Hematopoietic multipotent progenitor cell treated with erythropoietin and hydrocortisone succinate and interleukin-3 and kit ligand, for 8 days (in vitro differentiated cells): ENCODE measurements at regions not wholly inside any gene's neighbourhood (a gene's known extent, or its start where the extent isn't known, plus 50 kb on each side); places are given as distances from the start of the nearest gene placed in this dataset.
"Not testable (repeated sequence)": the region's sequence is repeated elsewhere in the genome, so short reads cannot be mapped to it uniquely, and the experiment has no call there.

ENCODE experiments used
- DNase-seq: peaks from one replicate; pipeline ENCODE4 v3.0.0-alpha.2; 2015

DNA sequence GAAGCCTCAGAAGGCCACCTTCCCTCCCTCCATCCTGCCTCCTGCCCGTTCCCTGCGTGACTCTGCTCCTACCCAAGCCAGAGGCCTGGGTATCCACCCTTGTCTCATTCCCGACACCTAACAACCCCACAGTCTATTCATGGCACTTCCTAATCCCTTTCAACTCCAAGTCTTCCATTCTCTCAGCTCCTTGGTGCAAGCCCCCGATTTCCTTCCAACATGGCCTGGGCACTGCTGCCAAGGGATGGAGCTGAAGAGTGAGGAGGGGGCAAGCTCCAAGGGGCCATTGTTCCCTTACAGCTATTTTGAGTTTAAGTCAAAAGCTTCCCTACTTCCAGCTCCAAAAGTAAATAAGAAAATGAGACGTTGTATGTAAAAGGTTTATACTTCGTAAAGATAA, 84.8 kb upstream of the ASB18 start:
- DNase-seq, result no peak

DNA sequence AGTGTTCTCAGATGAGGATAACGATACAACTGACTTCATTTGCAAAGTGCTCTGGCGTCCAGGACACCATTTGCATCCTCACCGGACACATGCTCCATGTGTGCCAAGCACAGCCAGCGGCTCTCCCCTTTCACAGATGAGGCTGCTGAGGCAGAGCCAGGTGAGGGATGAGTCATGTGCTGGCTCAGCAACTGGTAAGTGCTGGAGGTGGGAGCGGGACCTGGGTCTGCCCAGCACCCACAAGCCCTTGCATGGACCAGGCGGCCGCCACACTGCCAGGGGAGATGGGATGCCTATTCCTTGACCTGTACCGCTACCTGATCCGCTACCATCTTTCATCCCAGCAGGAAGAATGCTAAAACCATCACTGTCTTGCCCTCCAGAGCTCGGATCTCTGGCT, 86.2 kb upstream of the ASB18 start:
- no peak for DNase-seq

DNA sequence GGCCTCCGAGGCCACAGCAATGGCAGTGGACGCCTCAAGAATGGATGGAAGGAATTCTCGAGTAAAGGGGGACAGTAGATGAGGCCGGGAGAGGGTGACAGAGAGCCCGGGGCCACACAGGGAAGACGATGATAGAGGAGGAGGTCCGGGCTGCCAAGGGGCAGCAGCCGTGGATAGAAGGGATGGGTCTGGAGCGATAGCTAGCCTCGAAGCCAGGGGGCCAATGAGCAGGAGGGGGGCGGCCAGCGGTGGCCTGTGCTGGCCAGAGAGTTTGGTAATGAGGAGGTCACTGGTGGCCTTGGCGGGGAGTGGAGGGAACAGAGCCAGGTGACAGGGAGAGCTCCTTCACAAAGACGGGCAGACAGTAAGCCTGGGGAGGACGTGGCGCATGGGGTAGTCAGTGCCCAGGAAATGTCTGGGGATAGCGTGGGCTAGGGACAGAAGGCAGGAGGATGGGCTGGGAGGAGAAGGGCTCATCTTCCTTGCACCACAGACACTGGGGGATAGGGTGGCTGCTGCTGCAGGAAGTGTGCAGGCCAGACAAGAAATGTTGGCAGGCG, 87.8 kb upstream of the ASB18 start:
- DNase-seq, result no peak

DNA sequence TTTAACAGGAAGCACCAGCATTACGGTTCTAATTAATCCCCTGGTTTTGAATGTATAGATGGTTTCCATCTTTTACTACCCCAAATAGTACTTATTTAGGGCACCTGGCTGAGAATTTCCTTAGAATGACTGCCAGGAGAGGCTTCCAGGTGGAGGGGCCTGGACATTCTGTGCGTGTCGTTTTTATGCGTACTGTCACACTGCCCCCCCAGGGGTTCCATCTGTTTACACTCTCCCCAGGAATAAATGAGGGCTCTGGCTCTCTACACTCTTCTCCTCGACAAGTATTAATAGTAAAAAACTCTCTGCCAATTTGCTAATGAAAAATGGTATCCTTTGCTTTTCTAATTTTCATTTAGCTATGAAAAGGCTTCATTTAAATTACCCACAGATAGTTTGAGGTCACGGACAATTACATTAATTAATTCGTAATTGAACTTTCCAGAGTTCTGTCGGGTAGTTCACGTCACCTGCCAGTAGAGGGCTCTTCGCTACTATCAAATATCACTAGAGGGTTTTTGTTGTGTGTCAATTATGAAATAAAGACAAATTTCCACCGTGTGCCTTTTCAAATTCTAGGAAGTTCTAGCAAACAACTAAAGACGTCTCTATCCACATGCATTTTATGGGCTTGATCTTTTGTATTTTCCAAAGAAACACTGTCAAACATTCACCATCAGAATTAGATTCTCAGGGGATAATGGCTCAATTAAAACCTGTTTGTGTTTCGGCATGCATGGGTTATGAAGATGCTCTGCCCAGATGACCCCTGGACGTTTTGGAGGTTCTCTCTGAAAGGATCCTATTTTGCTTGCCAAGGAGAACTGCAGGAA, 88.8 kb upstream of the ASB18 start:
- DNase-seq, result peak; percentile 32

DNA sequence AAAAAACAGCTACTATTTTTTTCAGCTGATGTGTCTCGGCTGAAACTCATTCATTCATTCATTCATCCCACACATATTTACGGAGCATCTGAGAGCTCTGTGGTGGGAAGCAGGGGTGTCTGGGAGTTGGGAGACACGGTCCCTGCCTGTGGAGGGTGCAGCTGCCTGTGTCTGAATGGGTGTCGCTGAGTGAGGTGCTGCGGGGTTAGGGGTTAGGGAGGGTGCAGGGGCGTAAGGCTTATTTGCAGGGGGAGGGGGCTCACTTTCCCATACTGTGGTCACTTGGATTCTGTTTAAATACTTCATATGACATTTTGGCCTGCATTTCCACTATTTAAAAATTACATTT, 89.4 kb upstream of the ASB18 start:
- DNase-seq, result no peak

DNA sequence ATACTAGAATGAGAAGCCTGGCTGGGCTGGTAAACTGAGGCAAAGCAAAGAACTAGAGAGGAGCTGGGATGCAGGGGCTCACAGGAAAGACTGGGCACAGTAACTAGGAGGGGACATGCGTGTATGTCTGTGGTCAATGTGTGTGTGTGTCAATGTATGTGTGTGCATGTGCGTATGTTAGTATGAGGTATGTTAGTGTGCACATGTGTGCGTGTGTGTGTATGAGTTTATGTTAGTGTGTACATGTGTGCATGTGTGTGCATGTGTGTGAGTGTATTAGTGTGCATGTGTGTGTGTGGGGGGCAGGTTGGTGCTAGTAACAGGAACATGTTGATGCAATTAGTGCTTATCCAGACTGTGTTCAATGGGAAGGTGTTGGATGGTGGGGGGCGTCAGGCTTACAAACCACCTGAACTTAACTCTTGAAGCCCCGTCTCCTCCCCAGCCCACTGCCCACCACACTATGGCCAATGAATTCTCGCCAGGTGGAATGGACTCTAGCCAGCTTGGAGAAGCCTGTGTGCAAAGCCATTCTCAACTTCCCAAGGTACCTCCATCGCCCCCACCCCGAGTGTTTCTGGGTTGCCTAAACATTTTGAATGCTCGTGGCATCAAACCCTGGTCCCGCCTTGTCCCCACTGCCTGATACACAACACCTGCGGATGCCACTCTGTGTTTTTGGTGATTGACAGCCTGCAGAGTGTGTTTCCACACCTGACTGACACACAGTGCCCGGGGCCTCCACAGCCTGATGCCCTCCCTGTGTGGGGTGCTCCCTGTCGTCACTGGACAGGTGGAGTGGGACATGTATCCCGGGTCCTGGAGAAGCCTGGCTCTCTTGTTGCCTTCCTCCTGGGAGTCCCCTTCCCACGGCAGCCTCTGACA, 90.1 kb upstream of the ASB18 start:
- DNase-seq, result no peak

DNA sequence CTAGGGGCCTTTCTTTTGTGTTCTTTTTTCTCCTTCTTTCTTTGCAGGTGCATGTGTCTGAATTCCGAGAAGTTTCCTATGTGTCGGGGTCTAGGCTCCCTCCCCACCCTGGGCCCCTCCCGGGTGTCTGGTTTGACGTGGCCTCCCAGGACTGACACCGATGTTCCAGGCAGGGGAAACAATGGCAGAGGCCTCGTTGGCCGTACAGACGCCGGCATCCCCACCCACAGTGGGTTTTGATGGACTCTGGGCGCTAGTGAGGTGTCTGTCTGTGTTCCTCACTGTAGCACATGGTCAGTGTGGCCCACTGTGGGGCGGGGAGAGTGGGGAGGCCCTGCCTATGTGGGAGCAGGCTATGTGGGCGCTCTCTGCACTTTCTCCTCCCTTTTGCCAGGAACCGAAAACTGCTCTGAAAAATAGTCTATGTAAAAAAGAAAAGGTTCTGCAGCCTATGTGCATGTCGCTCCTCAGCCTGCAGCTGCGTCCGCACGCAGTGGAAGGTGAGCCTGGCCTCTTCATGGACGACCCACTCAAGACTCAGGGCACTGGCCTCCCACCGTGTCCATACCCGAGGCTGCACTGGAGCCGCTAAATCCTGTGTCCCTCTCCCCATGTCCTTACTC, 90.9 kb upstream of the ASB18 start:
- DNase-seq, result no peak

DNA sequence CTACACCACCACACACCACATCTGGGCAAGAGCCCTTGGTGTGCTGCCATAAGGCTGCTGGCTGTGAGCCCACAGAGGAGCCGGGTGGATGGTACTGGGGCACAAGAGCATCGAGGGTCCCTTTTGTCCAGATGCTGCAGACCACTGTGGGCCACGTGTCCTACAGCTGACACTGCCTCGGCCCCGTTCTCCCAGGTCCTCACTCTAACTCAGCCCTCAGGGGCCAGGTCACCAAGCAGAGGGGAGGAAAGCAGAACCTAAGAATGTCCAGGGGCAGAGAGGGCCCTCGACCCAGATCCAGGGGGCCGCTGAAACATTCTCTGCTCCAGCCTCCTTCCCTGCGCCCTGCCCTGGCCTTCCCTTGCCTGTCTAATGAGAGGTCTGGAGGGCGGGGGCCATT, 91.7 kb upstream of the ASB18 start:
- no peak for DNase-seq

DNA sequence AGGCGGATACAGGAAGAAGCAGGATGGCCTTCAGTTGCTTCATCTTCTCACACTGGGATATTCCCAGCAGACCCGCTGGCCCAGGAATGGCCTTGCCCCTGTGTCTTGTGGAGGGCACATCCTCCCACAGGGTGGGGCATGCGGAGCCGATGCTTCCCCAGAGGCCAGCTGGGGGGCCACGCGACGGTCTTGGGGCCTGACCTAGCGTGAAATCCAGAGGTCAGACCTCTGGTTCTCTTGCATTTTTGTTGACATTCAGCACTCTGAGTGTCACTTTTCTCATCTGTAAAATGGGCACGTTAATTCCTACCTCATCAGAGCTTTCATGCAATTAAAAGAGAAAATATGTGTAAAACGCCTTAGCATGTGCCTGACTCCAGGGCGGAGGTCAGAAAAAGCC, 92.1 kb upstream of the ASB18 start:
- DNase-seq, result not testable (repeated sequence)

DNA sequence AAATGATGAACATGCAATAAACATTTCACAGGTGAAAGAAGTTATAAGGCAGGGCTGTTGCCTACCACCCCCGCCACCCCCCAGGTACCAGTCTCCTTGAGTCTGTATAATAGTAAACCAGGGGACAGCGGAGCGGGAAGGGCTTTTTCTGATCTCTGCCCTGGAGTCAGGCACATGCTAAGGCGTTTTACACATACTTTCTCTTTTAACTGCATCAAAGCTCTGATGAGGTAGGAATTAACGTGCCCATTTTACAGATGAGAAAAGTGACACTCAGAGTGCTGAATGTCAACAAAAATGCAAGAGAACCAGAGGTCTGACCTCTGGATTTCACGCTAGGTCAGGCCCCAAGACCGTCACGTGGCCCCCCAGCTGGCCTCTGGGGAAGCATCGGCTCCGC, 94.3 kb upstream of the ASB18 start:
- not testable (repeated sequence) for DNase-seq

DNA sequence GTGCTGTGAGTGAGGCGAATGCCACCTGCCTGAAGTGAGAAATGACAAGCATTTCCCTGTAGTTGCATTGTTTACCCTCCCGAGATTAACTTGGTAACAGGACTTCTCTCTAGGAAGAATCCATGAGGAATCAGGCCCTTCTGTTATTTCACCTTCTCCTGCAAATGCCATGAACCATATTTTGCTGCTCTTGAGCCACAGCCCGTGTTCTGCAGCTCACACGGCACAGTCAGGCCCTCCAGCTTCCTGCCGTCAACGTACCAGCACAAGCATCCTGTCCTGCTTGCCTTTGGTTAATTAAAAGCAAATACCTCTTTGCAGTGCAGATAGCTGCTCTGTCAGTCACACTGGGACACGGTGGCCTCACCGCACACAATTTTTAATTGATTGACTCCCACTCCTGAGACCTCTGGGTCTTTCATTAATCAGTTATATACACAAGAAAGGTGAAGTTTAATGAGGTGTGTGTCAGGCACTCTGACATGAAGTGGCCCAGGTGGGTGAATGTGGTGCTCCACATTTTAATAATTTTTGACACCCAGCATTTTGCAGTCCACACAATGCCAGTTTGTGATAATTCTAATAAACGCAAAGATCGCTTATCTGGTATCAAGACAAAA, 95.3 kb upstream of the ASB18 start:
- DNase-seq, result no peak

DNA sequence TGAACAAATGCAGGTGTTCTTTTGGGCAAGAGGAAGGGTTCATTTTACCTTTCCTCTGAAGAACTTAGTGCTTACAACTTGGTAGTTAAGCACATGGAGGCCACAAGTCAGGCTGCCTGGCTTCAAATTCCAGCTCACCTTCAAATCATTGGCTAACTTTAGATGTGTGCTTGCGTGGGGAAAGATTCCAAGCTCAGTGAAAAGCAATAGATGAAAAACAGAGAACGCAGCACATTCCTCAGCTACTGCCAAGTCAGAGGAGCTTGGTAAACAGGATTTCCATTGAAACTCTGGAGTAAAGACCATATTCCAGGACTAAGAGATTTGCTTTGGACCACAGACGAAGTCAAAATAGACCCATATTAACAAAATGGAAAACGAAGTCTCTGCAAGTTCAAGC, 96.3 kb upstream of the ASB18 start:
- no peak for DNase-seq

DNA sequence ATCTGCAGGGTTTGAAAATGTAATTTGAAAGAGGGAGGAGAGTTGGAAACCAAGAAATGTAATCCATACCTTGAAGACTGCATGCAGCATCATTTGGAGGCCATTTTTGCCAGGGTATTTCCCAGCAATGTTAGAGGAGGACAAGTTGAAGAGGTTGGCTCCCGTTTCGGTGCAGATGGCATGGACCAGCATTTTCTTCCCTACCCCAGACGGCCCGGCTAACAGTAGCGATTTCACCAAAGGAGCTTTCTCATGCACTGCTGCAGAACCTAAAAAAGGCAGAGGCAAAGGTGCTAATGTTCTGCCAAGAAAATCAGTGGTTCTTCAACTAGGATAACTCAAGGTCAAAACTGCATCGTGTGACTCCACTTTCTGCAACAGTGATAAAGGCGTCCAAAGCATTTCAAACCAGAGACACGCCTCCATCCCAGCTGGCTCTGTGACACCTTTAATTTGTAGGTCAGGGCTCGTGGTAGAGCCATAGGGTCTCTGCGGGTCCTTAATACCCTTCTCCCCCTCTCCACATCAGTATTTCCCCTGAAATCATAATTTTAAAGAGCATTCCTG, 99.6 kb upstream of the ASB18 start:
- no peak for DNase-seq

DNA sequence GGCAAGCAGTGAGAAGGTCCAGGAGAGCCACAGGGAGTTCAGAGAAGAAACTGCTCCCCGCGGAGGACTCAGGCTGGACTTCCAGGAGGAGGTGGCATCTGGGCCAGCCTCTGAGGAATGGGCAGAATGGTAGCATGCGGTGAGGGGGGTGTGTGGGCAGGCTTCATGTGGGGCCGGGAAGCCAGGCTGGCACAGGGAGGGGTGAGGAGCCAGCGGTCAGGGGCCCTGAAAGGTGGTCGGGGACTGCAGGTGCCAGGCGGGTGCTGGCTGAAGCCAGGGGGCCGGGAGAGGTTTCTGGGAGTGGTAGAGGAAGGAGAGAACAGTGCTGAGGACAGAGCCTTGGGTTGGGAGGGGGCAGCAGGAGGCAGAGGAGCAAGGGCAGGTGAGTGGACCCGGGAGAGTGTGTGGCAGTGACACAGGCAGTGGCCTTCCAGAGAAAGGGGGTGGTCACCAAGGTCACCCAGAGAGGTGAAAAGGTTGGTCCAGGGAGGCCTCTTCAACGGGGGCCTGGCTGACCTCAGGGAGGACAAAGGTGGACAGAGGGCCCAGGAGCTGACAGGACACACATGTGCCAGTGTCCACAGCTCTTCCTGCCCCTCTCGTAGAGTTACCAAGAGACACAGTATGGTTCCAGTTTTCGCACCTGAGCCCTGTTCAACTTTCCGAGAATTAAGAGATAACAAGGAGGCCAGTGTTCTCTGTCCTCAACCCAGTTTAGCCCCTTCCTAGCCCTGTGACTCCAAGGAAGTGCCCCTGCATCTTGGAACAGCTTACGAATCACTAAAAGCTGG, 101.2 kb upstream of the ASB18 start:
- no peak for DNase-seq

DNA sequence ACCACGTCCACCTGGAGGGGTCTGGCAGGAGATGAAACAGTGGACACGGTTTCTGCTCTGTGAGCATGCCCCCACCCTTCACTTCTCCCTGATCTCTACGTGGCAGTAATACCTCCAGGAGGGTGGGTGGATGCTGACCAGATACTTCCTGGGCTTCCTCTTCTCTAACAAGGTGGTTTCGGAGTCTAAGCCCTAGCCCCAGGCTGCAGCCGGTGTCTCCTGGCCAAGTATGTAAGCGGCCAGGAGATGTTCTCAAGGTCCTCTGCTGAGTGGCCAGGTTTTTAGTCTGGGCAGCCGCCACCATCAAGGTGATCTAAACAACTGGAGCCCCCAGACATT, 101.8 kb upstream of the ASB18 start:
- DNase-seq, result no peak

DNA sequence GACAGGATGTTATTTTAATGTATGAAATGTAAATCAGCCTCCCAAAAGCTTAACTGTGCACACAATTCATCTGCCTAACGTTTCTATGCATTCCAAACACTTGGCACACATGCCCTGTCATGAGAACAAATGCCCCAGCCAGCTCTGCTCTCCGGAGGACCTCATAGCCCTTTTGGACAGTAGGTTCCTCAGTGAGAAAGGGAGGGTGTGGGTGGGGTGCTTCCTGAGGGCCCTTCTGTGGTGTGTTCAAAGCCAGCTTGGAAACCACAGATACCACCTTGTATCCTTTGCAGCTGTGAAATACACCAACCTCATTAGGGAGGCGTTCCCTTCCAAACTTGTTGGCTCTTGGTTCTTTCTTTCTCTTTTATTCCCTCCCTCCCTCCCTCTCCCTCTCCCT, 102.2 kb upstream of the ASB18 start:
- no peak for DNase-seq

DNA sequence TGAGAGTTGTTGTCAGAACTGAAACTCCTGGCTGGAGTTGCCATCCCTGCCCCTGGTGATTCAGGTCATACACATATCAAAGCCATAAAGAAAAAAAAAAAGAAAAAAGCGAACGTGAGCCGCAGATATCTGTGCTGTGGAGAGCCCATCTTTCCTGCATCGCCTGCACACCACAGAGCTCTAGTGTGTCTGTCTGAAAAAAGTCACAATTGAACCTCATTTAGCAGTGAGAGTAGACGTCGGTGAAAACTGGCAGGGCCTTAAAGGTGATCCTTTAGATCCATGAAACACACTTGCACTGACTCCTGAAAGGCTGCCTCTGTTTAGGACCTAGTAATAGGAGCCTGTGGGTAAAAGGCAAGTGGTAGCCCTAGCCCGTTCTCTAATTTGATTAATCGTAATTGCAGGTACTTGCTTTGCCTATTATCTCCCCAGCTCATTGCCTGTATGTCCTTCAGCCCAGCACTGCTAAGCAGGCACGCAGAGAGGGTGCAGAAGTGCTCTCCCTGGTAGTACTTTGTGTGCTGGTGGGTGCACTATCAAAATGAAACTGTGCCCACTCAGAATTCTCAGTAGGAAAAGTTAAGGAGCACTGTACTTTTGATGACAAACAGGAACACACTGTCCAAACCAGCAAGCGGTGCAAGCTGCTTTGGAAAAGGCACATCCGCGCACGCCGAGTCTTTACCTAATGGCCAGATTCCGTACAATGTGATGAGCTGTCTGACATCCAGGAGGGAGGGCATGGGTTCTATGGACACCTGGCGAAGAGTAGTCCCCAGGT, 103.5 kb upstream of the ASB18 start:
- no peak for DNase-seq

DNA sequence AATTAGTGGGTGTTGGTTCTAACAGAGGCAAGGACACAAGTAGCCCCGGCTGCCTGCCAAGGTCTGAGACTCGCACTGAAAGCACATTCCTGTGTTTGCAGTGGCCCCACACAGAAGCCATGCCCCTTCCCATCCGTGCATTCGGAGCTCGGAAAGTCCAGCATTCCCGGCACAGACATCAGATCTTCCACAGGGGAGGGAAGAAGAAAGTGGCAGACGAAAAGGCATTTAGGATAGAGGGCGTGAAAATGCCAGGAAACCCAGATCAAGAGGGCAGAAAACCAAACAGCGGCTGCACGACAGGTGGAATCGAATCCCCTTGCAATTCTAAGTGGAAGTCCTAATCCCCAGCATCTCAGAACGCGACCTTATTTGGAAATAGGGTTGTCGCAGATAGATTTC, 105.5 kb upstream of the ASB18 start:
- DNase-seq, result no peak

DNA sequence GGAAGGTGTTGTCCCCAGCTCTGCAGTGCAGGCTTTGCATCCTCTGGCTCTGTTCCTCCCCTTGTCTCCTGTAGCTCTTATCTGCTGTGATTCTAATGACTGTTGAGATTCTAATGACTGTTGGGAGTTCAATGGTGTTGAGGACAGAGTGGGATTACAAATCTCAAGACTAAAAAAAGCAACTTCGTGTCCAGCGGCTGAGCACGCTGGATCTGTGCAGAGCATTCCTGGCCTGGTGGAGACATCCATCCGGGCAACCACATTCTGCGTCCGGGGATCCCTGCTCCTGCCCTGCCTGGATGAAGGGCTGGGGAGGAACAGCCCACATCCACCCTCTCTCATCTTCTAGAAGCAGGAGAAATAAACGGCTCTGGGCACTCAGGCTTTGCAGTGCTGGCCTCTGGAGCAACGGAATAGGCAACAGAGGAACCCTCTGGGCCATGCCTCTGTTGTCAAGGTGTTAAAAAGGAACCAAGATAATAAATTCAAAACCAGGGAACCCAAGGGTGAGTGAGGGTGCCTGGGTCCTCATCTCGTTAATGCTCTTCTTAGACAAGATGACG, 106.7 kb upstream of the ASB18 start:
- no peak for DNase-seq

DNA sequence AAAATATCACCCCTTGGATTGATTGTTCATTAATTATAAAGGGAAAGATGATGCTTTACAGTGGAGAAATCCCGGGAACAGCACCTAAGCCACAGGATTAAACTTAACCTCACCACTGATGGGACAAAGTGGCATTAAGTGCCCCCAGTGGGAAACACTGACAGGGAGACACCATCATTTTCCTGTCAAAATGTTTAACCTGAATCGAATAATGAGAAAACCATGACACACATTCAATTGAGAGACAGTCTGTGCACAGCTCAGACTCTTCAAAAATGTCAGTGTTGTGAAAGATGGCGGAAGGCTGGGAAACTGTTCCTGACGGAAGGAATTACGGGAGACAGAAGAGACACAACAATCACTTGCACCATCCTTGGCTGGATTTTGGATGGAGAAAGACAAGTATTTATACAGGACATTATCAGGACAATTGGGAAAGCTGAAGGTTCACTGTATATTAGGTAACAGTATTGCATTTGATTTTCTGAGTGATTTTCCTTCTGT, 111.8 kb upstream of the ASB18 start:
- no peak for DNase-seq
